Keratinocyte (primary cell): ENCODE measurements at regions not wholly inside any gene's neighbourhood (a gene's known extent, or its start where the extent isn't known, plus 50 kb on each side); places are given as distances from the start of the nearest gene placed in this dataset.

Experiments
- EZH2 ChIP-seq: IDR thresholded peaks from one replicate; pipeline ENCODE4 v1.6.1; 2012; ENCODE audit warnings: inconsistent platforms, mild to moderate bottlenecking, low read length, moderate library complexity
- TF ChIP-seq, protein P1 (sequence below), 3 experiments: IDR thresholded peaks in 1 of 3; conservative IDR thresholded peaks in 1 of 3; optimal IDR thresholded peaks in 1 of 3; 2 replicates in 2 of 3; 3 replicates in 1 of 3; pipeline versions ENCODE3 to v1.5.1; 2011; ENCODE audit warnings: low read length in 3 of 3, mild to moderate bottlenecking in 3 of 3, moderate library complexity in 2 of 3, control low read depth in 1 of 3, inconsistent platforms in 1 of 3; ENCODE audit not compliant: insufficient read depth in 2 of 3; ENCODE audit errors: extremely low read depth in 1 of 3

DNA sequence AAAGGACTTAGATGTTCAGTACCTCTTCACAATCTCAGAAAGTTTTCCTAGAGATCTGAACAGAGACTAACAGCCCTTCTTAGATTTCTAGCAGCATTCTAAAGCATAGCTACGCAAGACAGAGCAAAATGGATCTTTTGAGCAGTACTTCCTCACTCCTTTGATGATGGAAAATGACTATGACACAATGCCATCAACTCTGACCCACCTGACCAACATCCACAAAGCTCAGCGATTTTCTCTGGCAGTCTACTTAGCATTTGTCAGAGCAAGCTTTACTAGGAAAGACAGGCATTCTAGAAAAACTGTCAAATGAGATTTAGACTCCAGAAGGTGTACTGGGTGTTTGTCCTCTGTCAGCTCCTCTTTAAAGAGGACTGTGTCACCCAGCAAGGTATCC, 180.9 kb upstream of the ACVR2A start:
- TF ChIP-seq, protein P1, sequence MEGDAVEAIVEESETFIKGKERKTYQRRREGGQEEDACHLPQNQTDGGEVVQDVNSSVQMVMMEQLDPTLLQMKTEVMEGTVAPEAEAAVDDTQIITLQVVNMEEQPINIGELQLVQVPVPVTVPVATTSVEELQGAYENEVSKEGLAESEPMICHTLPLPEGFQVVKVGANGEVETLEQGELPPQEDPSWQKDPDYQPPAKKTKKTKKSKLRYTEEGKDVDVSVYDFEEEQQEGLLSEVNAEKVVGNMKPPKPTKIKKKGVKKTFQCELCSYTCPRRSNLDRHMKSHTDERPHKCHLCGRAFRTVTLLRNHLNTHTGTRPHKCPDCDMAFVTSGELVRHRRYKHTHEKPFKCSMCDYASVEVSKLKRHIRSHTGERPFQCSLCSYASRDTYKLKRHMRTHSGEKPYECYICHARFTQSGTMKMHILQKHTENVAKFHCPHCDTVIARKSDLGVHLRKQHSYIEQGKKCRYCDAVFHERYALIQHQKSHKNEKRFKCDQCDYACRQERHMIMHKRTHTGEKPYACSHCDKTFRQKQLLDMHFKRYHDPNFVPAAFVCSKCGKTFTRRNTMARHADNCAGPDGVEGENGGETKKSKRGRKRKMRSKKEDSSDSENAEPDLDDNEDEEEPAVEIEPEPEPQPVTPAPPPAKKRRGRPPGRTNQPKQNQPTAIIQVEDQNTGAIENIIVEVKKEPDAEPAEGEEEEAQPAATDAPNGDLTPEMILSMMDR (optimal IDR thresholded peaks at IDR 0.05 in 1 of 3, IDR thresholded peaks at IDR 0.05 in 1 of 3, conservative IDR thresholded peaks at IDR 0.05 in 1 of 3; ENCODE audit: extremely low read depth in 1 of 3, insufficient read depth in 2 of 3, low read length in 3 of 3): no peak
- TF ChIP-seq EZH2: no peak
